CD4-positive, CD25-positive, alpha-beta regulatory T cell (primary cell): ENCODE measurements at regions not wholly inside any gene's neighbourhood (a gene's known extent, or its start where the extent isn't known, plus 50 kb on each side); places are given as distances from the start of the nearest gene placed in this dataset.

Experiments used
- ATAC-seq, 2 donors: fragments of 150-1000 bp; cut with Tn5 transposase; one replicate each; pipeline ENCODE4 v1.10.0; 2021; ENCODE audit warnings: low read depth in 2 of 2, moderate number of reproducible peaks in 2 of 2, moderate library complexity in 1 of 2
- DNase-seq, 3 donors: peaks; one replicate each; pipeline versions ENCODE4 v3.0.0 to v3.0.0-alpha.2; 2012 to 2022; ENCODE audit warnings: mixed read lengths in 1 of 3
- H3K27ac ChIP-seq: one replicate; pipeline ENCODE4 v1.7.0; 2013; ENCODE audit warnings: mild to moderate bottlenecking, low read length; ENCODE audit not compliant: insufficient read depth, poor library complexity, severe bottlenecking
- H3K27me3 ChIP-seq: one replicate; pipeline ENCODE4 v1.7.0; 2013; ENCODE audit warnings: low read length; ENCODE audit not compliant: control insufficient read depth, insufficient read depth
- H3K36me3 ChIP-seq: one replicate; pipeline ENCODE4 v1.7.0; 2013; ENCODE audit warnings: mild to moderate bottlenecking, low read length, moderate library complexity; ENCODE audit not compliant: control insufficient read depth, insufficient read depth
- H3K4me1 ChIP-seq: 2 replicates; pipeline ENCODE4 v1.7.0; 2013; ENCODE audit warnings: mild to moderate bottlenecking, low read length; ENCODE audit not compliant: insufficient read depth, control insufficient read depth, poor library complexity, severe bottlenecking
- H3K4me3 ChIP-seq: one replicate; pipeline ENCODE4 v1.7.0; 2013; ENCODE audit warnings: low read depth, mild to moderate bottlenecking, low read length, moderate library complexity
- H3K9me3 ChIP-seq, 2 experiments: 1 replicate in 1 of 2; 2 replicates in 1 of 2; pipeline ENCODE4 v1.7.0; 2013; ENCODE audit warnings: low read length in 2 of 2, mild to moderate bottlenecking in 1 of 2, moderate library complexity in 1 of 2; ENCODE audit not compliant: control insufficient read depth in 2 of 2
- H3K27ac Mint-ChIP-seq, 3 donors: one replicate each; pipeline ENCODE4 v1.8.0; 2020 to 2022; ENCODE audit warnings: mild to moderate bottlenecking in 3 of 3, mixed read lengths in 3 of 3, moderate library complexity in 2 of 3
- H3K27me3 Mint-ChIP-seq: one replicate; pipeline ENCODE4 v1.8.0; 2022; ENCODE audit warnings: mild to moderate bottlenecking, mixed read lengths
- H3K36me3 Mint-ChIP-seq: one replicate; pipeline ENCODE4 v1.8.0; 2020; ENCODE audit warnings: mixed read lengths
- H3K4me1 Mint-ChIP-seq, 4 donors: one replicate each; pipeline ENCODE4 v1.8.0; 2020 to 2022; ENCODE audit warnings: mixed read lengths in 4 of 4, mild to moderate bottlenecking in 1 of 4
- H3K4me3 Mint-ChIP-seq, 4 donors: one replicate each; pipeline ENCODE4 v1.8.0; 2020 to 2022; ENCODE audit warnings: mild to moderate bottlenecking in 4 of 4, mixed read lengths in 4 of 4, moderate library complexity in 3 of 4
- H3K9me3 Mint-ChIP-seq, 7 donors: one replicate each; pipeline ENCODE4 v1.8.0; 2020 to 2022; ENCODE audit warnings: mixed read lengths in 7 of 7, mild to moderate bottlenecking in 3 of 7, moderate library complexity in 2 of 7

- H3K36me3 ChIP-seq, result no peaks in the 10 kb centered on the region
- no peaks in the 10 kb centered on the region for H3K4me1 Mint-ChIP-seq
- peaks cover 2% of the 10 kb centered on the region for H3K27me3 ChIP-seq
- no peaks in the 10 kb centered on the region for H3K9me3 ChIP-seq
- H3K4me3 ChIP-seq, result no peak overlapping the region
- ATAC-seq (no peak), DNase-seq (no peak)
- peaks cover 0 to 5% (median 0%) of the 10 kb centered on the region in 7 donors for H3K9me3 Mint-ChIP-seq
- H3K27me3 Mint-ChIP-seq, result no peaks in the 10 kb centered on the region
- no peak overlapping the region for H3K27ac Mint-ChIP-seq
- no peak overlapping the region for H3K27ac ChIP-seq
- no peak overlapping the region for H3K4me3 Mint-ChIP-seq
- no peaks in the 10 kb centered on the region for H3K4me1 ChIP-seq
- H3K36me3 Mint-ChIP-seq, result no peaks in the 10 kb centered on the region
Observed at GRCh38 chr11:122177238-122177637, 61.2 kb upstream of the BLID start.

GRCh38 chr11:122176651-122177050 lies 60.6 kb upstream of the BLID start:
- H3K4me3 Mint-ChIP-seq, result no peak overlapping the region
- H3K27me3 Mint-ChIP-seq, result no peaks in the 10 kb centered on the region
- no peak overlapping the region for H3K27ac Mint-ChIP-seq
- Histone ChIP-seq H3K36me3 (no peaks in the 10 kb centered on the region), H3K27me3 (peaks cover 2% of the 10 kb centered on the region), H3K27ac (no peak overlapping the region), H3K9me3 (no peaks in the 10 kb centered on the region), H3K4me3 (no peak overlapping the region), H3K4me1 (no peaks in the 10 kb centered on the region)
- no peaks in the 10 kb centered on the region for H3K4me1 Mint-ChIP-seq
- H3K36me3 Mint-ChIP-seq, result no peaks in the 10 kb centered on the region
- ATAC-seq (no peak), DNase-seq (no peak)
- H3K9me3 Mint-ChIP-seq, result peaks cover 0 to 5% (median 0%) of the 10 kb centered on the region in 7 donors

DNA sequence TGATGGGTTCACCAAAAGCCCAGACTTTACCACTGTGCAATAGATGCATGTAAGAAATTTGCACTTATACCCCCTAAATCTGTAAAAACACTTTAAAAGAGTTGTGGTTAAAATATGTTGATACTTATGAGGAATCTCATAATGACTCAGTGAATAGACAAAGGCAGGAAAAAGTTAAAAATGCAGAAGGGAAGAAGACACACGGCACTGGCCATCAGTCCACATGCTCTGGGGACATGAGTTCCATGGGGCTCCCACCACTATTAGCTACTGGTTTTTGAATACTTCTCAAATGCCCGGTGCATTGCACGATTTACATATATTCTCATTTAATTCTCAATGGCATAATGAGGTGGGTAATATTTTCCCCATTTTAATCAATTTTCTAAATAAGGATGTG lies 59.3 kb upstream of the BLID start:
- Mint-ChIP-seq H3K4me3 (no peak overlapping the region), H3K9me3 (peaks cover 0 to 5% (median 0%) of the 10 kb centered on the region in 7 donors), H3K4me1 (no peaks in the 10 kb centered on the region), H3K27ac (no peak overlapping the region), H3K36me3 (no peaks in the 10 kb centered on the region), H3K27me3 (no peaks in the 10 kb centered on the region)
- H3K27ac ChIP-seq, result no peak overlapping the region
- H3K9me3 ChIP-seq, result no peaks in the 10 kb centered on the region
- DNase-seq (no peak), ATAC-seq (no peak)
- H3K4me3 ChIP-seq, result no peak overlapping the region
- H3K4me1 ChIP-seq, result no peaks in the 10 kb centered on the region
- peaks cover 2% of the 10 kb centered on the region for H3K27me3 ChIP-seq
- H3K36me3 ChIP-seq, result no peaks in the 10 kb centered on the region

- Histone ChIP-seq H3K9me3 (no peaks in the 10 kb centered on the region), H3K27ac (no peak overlapping the region), H3K27me3 (peaks cover 2% of the 10 kb centered on the region), H3K4me3 (no peak overlapping the region), H3K4me1 (no peaks in the 10 kb centered on the region), H3K36me3 (no peaks in the 10 kb centered on the region)
- Mint-ChIP-seq H3K27me3 (no peaks in the 10 kb centered on the region), H3K27ac (no peak overlapping the region), H3K36me3 (no peaks in the 10 kb centered on the region), H3K9me3 (peaks cover 0 to 5% (median 1%) of the 10 kb centered on the region in 7 donors), H3K4me1 (no peaks in the 10 kb centered on the region), H3K4me3 (no peak overlapping the region)
- DNase-seq (no peak), ATAC-seq (no peak)
Observed at GRCh38 chr11:122173587-122173986, 57.6 kb upstream of the BLID start.

DNA sequence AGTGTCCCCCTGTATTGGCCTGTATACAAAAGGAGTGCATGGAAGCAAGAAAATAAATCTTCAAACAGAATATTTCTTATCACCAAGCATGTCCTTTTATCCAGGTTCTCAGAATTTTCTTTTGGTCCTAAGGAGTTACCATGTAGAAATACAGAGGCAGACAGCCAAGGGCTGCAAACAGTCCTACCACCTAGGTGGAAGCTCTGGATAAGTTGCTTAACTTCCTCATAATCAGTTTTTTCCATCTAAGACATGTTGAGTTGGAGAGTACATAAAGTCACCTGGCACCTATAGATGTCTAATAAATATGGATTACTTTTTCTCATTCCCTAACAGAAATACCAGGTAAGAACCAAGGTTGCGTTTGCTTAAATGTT lies 57.0 kb upstream of the BLID start:
- Mint-ChIP-seq H3K4me1 (no peaks in the 10 kb centered on the region), H3K9me3 (peaks cover 0 to 5% (median 1%) of the 10 kb centered on the region in 7 donors), H3K27me3 (no peaks in the 10 kb centered on the region)

GRCh38 chr11:122172352-122173073 lies 56.5 kb upstream of the BLID start:
- H3K4me1 ChIP-seq, result no peaks in the 10 kb centered on the region
- no peaks in the 10 kb centered on the region for H3K36me3 ChIP-seq
- Mint-ChIP-seq H3K36me3 (no peaks in the 10 kb centered on the region), H3K27me3 (no peaks in the 10 kb centered on the region), H3K4me3 (no peak overlapping the region), H3K4me1 (no peaks in the 10 kb centered on the region), H3K27ac (no peak overlapping the region), H3K9me3 (peaks cover 0 to 5% (median 1%) of the 10 kb centered on the region in 7 donors)
- ATAC-seq, result no peak
- no peak overlapping the region for H3K4me3 ChIP-seq
- peaks cover 2% of the 10 kb centered on the region for H3K27me3 ChIP-seq
- H3K27ac ChIP-seq, result no peak overlapping the region
- DNase-seq, result no peak
- H3K9me3 ChIP-seq, result no peaks in the 10 kb centered on the region

More for the DNA sequence above, 57.0 kb upstream of the BLID start:
- Mint-ChIP-seq H3K36me3 (no peaks in the 10 kb centered on the region), H3K4me3 (no peak overlapping the region), H3K27ac (no peak overlapping the region)
- no peak for DNase-seq
- Histone ChIP-seq H3K36me3 (no peaks in the 10 kb centered on the region), H3K27ac (no peak overlapping the region), H3K27me3 (peaks cover 2% of the 10 kb centered on the region), H3K9me3 (no peaks in the 10 kb centered on the region), H3K4me3 (no peak overlapping the region), H3K4me1 (no peaks in the 10 kb centered on the region)
- ATAC-seq, result no peak

- H3K4me3 ChIP-seq, result no peak overlapping the region
- DNase-seq (no peak), ATAC-seq (no peak)
- Mint-ChIP-seq H3K27ac (no peak overlapping the region), H3K36me3 (no peaks in the 10 kb centered on the region), H3K4me3 (no peak overlapping the region), H3K9me3 (peaks cover 0 to 4% (median 1%) of the 10 kb centered on the region in 7 donors), H3K4me1 (no peaks in the 10 kb centered on the region), H3K27me3 (no peaks in the 10 kb centered on the region)
- no peaks in the 10 kb centered on the region for H3K4me1 ChIP-seq
- H3K9me3 ChIP-seq, result no peaks in the 10 kb centered on the region
- H3K27me3 ChIP-seq, result no peaks in the 10 kb centered on the region
- no peaks in the 10 kb centered on the region for H3K36me3 ChIP-seq
- H3K27ac ChIP-seq, result no peak overlapping the region
Observed at GRCh38 chr11:122170815-122171475, 54.9 kb upstream of the BLID start.

- Mint-ChIP-seq H3K36me3 (no peaks in the 10 kb centered on the region), H3K4me1 (no peaks in the 10 kb centered on the region), H3K4me3 (no peak overlapping the region), H3K27me3 (peaks cover 5% of the 10 kb centered on the region), H3K9me3 (peaks cover 0 to 2% (median 0%) of the 10 kb centered on the region in 7 donors), H3K27ac (no peak overlapping the region)
- Histone ChIP-seq H3K27me3 (no peaks in the 10 kb centered on the region), H3K4me3 (no peak overlapping the region), H3K4me1 (no peaks in the 10 kb centered on the region), H3K27ac (no peak overlapping the region), H3K9me3 (no peaks in the 10 kb centered on the region), H3K36me3 (no peaks in the 10 kb centered on the region)
- DNase-seq, result no peak
- ATAC-seq, result no peak
Observed at GRCh38 chr11:122168218-122168617, 52.2 kb upstream of the BLID start.
